ENCODE measurements at regions not wholly inside any gene's neighbourhood (a gene's known extent, or its start where the extent isn't known, plus 50 kb on each side); places are given as distances from the start of the nearest gene placed in this dataset.
A peak's percentile ranks its signal among the peaks of the same experiment; 100 is the strongest.
"Not testable (repeated sequence)": the region's sequence is repeated elsewhere in the genome, so short reads cannot be mapped to it uniquely, and the experiment has no call there.

GRCh38 chr2:144663207-144663606 lies 143.3 kb upstream of the ZEB2 start:
- FAIRE-seq (no peak), DNase-seq (ENCODE audit: insufficient read length, low spot score) (no peak)

- no peak for DNase-seq (ENCODE audit: insufficient read length, low spot score)
- FAIRE-seq = no peak
Observed at GRCh38 chr2:144660518-144661316, 140.8 kb upstream of the ZEB2 start.

- FAIRE-seq (no peak), DNase-seq (ENCODE audit: insufficient read length, low spot score) (no peak)
Observed at GRCh38 chr2:144659731-144660275, 139.9 kb upstream of the ZEB2 start.

GRCh38 chr2:144654523-144654922 lies 134.6 kb upstream of the ZEB2 start:
- FAIRE-seq (no peak), DNase-seq (ENCODE audit: insufficient read length, low spot score) (no peak)

- FAIRE-seq (no peak), DNase-seq (ENCODE audit: insufficient read length, low spot score) (no peak)
Observed at GRCh38 chr2:144650907-144651306, 131.0 kb upstream of the ZEB2 start.

GRCh38 chr2:144648837-144649465 lies 129.0 kb upstream of the ZEB2 start:
- no peak for DNase-seq (ENCODE audit: insufficient read length, low spot score)

GRCh38 chr2:144645083-144645778 lies 125.3 kb upstream of the ZEB2 start:
- DNase-seq (ENCODE audit: insufficient read length, low spot score) (no peak), FAIRE-seq (no peak)

More at GRCh38 chr2:144648837-144649465, 129.0 kb upstream of the ZEB2 start:
- FAIRE-seq = no peak

GRCh38 chr2:144644549-144644948 lies 124.6 kb upstream of the ZEB2 start:
- no peak for FAIRE-seq

GRCh38 chr2:144643537-144644336 lies 123.8 kb upstream of the ZEB2 start:
- DNase-seq (ENCODE audit: insufficient read length, low spot score) = no peak
- FAIRE-seq = no peak

More at GRCh38 chr2:144644549-144644948, 124.6 kb upstream of the ZEB2 start:
- no peak for DNase-seq (ENCODE audit: insufficient read length, low spot score)

GRCh38 chr2:144642856-144643255 lies 122.9 kb upstream of the ZEB2 start:
- no peak for DNase-seq (ENCODE audit: insufficient read length, low spot score)
- FAIRE-seq = no peak

GRCh38 chr2:144642131-144642530 lies 122.2 kb upstream of the ZEB2 start:
- FAIRE-seq (no peak), DNase-seq (ENCODE audit: insufficient read length, low spot score) (no peak)

GRCh38 chr2:144638250-144638649 lies 118.3 kb upstream of the ZEB2 start:
- not testable (repeated sequence) for DNase-seq (ENCODE audit: insufficient read length, low spot score); FAIRE-seq

GRCh38 chr2:144636860-144637259 lies 116.9 kb upstream of the ZEB2 start:
- not testable (repeated sequence) for DNase-seq (ENCODE audit: insufficient read length, low spot score); FAIRE-seq

GRCh38 chr2:144632809-144633208 lies 112.9 kb upstream of the ZEB2 start:
- DNase-seq (ENCODE audit: insufficient read length, low spot score) = no peak
- FAIRE-seq = no peak

- DNase-seq (ENCODE audit: insufficient read length, low spot score) (no peak), FAIRE-seq (no peak)
Observed at GRCh38 chr2:144631636-144632035, 111.7 kb upstream of the ZEB2 start.

GRCh38 chr2:144630459-144631215 lies 110.7 kb upstream of the ZEB2 start:
- FAIRE-seq (no peak), DNase-seq (ENCODE audit: insufficient read length, low spot score) (no peak)

- FAIRE-seq = no peak
- DNase-seq (ENCODE audit: insufficient read length, low spot score) = no peak
Observed at GRCh38 chr2:144629935-144630334, 110.0 kb upstream of the ZEB2 start.

GRCh38 chr2:144628566-144628965 lies 108.6 kb upstream of the ZEB2 start:
- DNase-seq (ENCODE audit: insufficient read length, low spot score) (no peak), FAIRE-seq (no peak)

- FAIRE-seq (peak; percentile 8), DNase-seq (ENCODE audit: insufficient read length, low spot score) (no peak)
Observed at GRCh38 chr2:144625626-144626025, 105.7 kb upstream of the ZEB2 start.

GRCh38 chr2:144625226-144625625 lies 105.3 kb upstream of the ZEB2 start:
- no peak for DNase-seq (ENCODE audit: insufficient read length, low spot score)
- FAIRE-seq = no peak

Data from GM19239 (cell line).